Lower leg skin (tissue), 4 donors: ENCODE measurements at regions not wholly inside any gene's neighbourhood (a gene's known extent, or its start where the extent isn't known, plus 50 kb on each side); places are given as distances from the start of the nearest gene placed in this dataset.
A peak's percentile ranks its signal among the peaks of the same experiment; 100 is the strongest.

ENCODE experiments used
- DNase-seq, 2 donors: peaks; one replicate each; pipeline ENCODE4 v3.0.0-alpha.2; 2019; ENCODE audit warnings: low spot score in 2 of 2
- H3K4me3 ChIP-seq: fragments of 200-600 bp; sonication (generic); 2 replicates; pipeline ENCODE4 v1.5.1; 2017; ENCODE audit warnings: mild to moderate bottlenecking, low read depth; ENCODE audit not compliant: poor library complexity, severe bottlenecking
- CTCF ChIP-seq, 3 donors: fragments of 450-650 bp; IDR thresholded peaks; one replicate each; pipeline ENCODE4 v1.5.1; 2016; ENCODE audit warnings: antibody characterized with exemption in 3 of 3, mild to moderate bottlenecking in 3 of 3, moderate library complexity in 2 of 3
- POLR2A ChIP-seq, 2 donors: fragments of 450-650 bp; IDR thresholded peaks; one replicate each; pipeline ENCODE4 v1.6.1; 2016 to 2017; ENCODE audit warnings: antibody characterized with exemption in 2 of 2, mild to moderate bottlenecking in 1 of 2, moderate library complexity in 1 of 2
- WGBS, 2 donors: methylation state at CpG; one replicate each; pipeline ENCODE4 v1.1.5; 2018; 5-methylcytosine and 5-hydroxymethylcytosine counted together
- intact Hi-C: fragments of 100-400 bp; cut with DNase I; formaldehyde crosslinking; loops from one replicate; pipeline ENCODE4 v1.15.0; 2023; ENCODE audit warnings: low total_unique reads

GRCh38 chr6:141403827-141404226 lies 728.9 kb upstream of the GJE1 start:
- intact Hi-C loops, result no loop called here
- no peak overlapping the region for H3K4me3 ChIP-seq
- peak in 1 of 2 donors; percentile 41 for DNase-seq
- TF ChIP-seq POLR2A (IDR thresholded peaks at IDR 0.05), result no peak
- WGBS, 2 donors, result 33 to 35% methylated on average over 2 of the region's 2 CpGs

GRCh38 chr6:141403103-141403502 lies 729.6 kb upstream of the GJE1 start:
- intact Hi-C loops, result no loop called here
- H3K4me3 ChIP-seq, result no peak overlapping the region
- DNase-seq, result no peak
- TF ChIP-seq CTCF (IDR thresholded peaks at IDR 0.05), result no peak
- no peak for TF ChIP-seq POLR2A (IDR thresholded peaks at IDR 0.05)
- WGBS, 2 donors, result 61 to 65% methylated on average over 3 of the region's 3 CpGs

GRCh38 chr6:141402489-141402888 lies 730.2 kb upstream of the GJE1 start:
- no peak for DNase-seq
- intact Hi-C loops, result no loop called here
- WGBS, 2 donors, result 38% methylated on average over 2 of the region's 2 CpGs
- H3K4me3 ChIP-seq, result no peak overlapping the region
- TF ChIP-seq CTCF (IDR thresholded peaks at IDR 0.05), result no peak
- no peak for TF ChIP-seq POLR2A (IDR thresholded peaks at IDR 0.05)

- WGBS, 2 donors, result 47 to 48% methylated on average over 3 of the region's 3 CpGs
- H3K4me3 ChIP-seq, result no peak overlapping the region
- intact Hi-C loops, result no loop called here
- no peak for DNase-seq
- TF ChIP-seq POLR2A (IDR thresholded peaks at IDR 0.05) (no peak), CTCF (IDR thresholded peaks at IDR 0.05) (no peak)
These were observed 730.9 kb upstream of the GJE1 start for GRCh38 chr6:141401851-141402250.

- TF ChIP-seq POLR2A (IDR thresholded peaks at IDR 0.05) (no peak), CTCF (IDR thresholded peaks at IDR 0.05) (no peak)
- peak in 1 of 2 donors; percentile 45 for DNase-seq
- intact Hi-C loops, result no loop called here
- WGBS, 2 donors, result 30 to 37% methylated on average over 4 of the region's 4 CpGs
- H3K4me3 ChIP-seq, result no peak overlapping the region
These were observed 731.6 kb upstream of the GJE1 start for GRCh38 chr6:141401168-141401567.

- H3K4me3 ChIP-seq, result no peak overlapping the region
- WGBS, 2 donors, result 50 to 67% methylated on average over 3 of the region's 3 CpGs
- intact Hi-C loops, result no loop called here
- TF ChIP-seq POLR2A (IDR thresholded peaks at IDR 0.05) (no peak), CTCF (IDR thresholded peaks at IDR 0.05) (no peak)
- DNase-seq, result no peak
These were observed 733.8 kb upstream of the GJE1 start for GRCh38 chr6:141398949-141399348.
